Retinal pigment epithelial cell (primary cell): ENCODE measurements at regions not wholly inside any gene's neighbourhood (a gene's known extent, or its start where the extent isn't known, plus 50 kb on each side); places are given as distances from the start of the nearest gene placed in this dataset.

Experiments used
- DNase-seq: peaks from one replicate; pipeline ENCODE4 v3.0.0-alpha.2; 2010; ENCODE audit warnings: low read depth
- H3K4me3 ChIP-seq: 2 replicates; pipeline ENCODE4 v1.5.1; 2011; ENCODE audit warnings: mild to moderate bottlenecking, low read length, control low read depth, moderate library complexity
- TF ChIP-seq, protein P1 (sequence below): conservative IDR thresholded peaks from 2 replicates; pipeline ENCODE4 v1.5.1; 2011; ENCODE audit warnings: low read depth, low read length, control low read depth, inconsistent platforms

DNA sequence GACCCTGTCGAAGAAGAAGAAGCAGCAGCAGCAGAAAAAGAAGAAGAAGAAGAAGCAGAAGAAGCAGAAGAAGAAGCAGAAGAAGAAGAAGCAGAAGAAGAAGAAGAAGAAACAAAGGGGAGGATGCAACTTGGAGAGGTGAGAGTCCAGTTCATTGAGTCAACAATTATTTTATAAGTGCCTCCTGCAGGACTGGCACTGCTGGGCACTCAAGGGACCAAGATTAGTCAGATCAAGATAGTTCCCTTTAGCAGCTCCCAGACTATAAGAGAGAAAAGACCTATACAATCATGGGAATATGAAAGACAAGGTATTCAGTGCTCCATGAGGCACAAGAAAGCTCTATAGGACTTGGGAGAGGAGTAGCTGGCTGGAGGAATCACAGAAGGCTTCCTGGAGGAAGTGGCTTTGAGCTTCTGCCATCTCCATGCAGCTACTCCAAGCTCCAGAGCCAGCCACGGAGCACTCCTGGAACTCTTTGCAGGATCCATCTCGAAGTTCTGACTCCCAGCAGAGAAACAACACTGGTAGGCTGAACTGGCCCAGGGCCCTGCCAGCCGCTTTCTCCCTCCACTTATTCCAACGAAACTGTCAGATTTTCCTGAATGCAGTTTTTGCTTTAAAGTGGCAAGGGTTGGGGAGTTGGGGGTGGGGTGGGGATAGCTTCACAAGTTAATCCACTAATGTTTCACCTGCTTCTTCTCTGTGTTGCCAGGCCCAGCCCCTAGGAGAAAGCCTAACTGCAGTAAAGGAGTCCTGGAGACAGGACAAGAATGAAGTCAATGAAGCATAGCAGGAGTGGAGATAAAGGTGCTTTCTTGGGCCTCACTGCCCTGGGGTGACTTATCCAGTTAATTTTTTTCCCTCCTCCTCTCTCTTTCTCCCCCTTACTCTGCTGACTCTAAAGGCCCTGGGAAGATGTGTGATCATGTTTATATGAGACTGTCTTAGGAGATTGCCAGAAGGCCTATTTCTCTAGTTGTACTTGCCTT is 140.1 kb upstream of the PARP11 start:
- DNase-seq, result no peak
- TF ChIP-seq, protein P1, sequence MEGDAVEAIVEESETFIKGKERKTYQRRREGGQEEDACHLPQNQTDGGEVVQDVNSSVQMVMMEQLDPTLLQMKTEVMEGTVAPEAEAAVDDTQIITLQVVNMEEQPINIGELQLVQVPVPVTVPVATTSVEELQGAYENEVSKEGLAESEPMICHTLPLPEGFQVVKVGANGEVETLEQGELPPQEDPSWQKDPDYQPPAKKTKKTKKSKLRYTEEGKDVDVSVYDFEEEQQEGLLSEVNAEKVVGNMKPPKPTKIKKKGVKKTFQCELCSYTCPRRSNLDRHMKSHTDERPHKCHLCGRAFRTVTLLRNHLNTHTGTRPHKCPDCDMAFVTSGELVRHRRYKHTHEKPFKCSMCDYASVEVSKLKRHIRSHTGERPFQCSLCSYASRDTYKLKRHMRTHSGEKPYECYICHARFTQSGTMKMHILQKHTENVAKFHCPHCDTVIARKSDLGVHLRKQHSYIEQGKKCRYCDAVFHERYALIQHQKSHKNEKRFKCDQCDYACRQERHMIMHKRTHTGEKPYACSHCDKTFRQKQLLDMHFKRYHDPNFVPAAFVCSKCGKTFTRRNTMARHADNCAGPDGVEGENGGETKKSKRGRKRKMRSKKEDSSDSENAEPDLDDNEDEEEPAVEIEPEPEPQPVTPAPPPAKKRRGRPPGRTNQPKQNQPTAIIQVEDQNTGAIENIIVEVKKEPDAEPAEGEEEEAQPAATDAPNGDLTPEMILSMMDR, result no peak
- no peak overlapping the region for H3K4me3 ChIP-seq

DNA sequence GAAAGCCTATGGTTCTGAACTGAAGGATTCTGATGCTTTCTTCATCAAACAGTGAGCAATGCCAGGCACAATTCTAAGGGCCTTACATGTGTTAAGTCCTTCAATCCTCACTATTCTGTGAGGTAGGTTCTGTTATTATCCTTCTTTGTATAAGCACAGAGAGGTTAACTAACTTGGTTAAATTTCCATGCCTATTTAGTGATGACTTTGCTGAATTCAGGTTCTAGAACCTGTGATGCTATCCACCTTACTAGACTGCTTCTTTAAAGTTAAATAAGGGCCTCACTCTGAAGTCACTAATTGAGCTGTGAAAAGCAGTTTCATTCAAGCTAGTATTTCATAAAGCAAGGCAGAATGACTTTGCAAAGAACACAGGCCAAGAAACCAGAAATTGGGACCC is 138.9 kb upstream of the PARP11 start:
- TF ChIP-seq, protein P1, result no peak
- DNase-seq, result no peak
- no peak overlapping the region for H3K4me3 ChIP-seq

DNA sequence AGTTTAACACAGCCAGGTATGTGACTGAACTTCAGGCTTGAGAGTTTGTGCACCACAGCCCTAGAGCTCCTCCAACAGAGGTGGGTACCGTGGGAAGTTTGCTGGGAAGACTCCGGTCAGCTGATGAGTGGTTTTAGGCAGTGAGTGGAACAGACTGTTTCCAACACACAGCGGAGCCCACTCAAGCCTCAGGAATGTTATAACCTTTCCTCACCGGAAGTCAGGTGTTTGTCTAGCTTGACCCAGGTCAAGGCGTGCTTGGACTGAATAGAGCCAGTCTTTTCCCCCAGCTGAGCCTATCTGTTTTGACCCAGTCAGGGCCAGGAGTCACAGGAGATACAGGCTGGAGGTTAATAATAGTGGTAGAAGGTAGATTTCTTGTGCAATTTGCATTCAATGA is 138.4 kb upstream of the PARP11 start:
- peak; percentile 66 for DNase-seq
- no peak overlapping the region for H3K4me3 ChIP-seq

DNA sequence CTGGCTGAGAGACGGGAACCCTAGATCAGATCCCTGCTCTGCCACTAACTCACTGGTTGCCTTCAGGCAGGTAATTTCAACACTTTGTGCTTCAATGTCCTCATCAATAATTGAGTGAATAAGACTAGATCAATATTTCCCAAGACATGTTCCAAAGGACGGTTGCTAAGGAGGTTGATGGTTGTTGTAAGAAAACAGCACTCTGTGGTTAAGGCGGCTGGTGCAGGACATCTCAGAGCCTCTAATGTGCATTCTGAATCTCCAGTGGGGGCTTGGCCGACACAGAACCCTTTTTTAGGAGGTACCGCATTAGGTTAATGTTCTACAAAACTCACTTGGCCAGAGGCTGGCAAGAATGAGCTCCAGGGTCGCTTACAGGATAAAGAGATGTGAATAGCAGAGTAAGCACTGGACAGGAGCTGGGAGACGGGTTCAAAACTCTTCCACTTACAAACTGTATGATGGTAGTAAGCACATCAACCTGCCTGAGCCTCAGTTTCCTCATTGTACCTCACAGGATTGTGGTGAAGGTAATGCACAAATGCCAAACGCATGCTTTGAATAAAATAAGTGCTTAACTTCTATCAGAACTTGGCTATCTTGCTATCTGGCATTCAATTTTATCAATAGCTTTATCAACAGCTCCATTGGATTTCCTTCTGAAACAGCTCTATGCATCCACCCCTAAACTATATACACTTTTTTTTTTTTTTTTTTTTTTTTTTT is 136.9 kb upstream of the PARP11 start:
- TF ChIP-seq, protein P1, result no peak
- no peak for DNase-seq
- no peak overlapping the region for H3K4me3 ChIP-seq

More for the DNA sequence above, 138.4 kb upstream of the PARP11 start:
- TF ChIP-seq, protein P1, result no peak

DNA sequence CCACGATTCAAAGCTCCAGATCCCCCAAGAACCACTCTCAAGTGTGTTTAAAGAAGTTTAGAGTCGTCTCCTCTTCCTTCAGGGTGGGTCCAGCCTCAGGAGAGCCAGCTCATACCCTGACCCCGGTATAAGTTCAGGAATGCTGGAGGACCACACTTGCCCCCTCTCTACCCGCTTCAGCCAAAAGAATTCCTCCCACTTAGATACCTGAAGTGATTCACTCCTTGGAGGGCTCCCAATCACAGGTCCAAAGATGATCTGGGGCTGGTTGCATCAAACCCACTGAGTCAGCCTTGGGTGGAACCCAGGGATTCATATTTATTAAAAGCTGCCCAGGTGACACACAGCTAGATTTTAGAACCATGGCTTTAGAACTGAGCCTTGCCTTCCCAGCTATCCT is 133.5 kb upstream of the PARP11 start:
- TF ChIP-seq, protein P1, result no peak
- no peak for DNase-seq
- H3K4me3 ChIP-seq, result no peak overlapping the region

DNA sequence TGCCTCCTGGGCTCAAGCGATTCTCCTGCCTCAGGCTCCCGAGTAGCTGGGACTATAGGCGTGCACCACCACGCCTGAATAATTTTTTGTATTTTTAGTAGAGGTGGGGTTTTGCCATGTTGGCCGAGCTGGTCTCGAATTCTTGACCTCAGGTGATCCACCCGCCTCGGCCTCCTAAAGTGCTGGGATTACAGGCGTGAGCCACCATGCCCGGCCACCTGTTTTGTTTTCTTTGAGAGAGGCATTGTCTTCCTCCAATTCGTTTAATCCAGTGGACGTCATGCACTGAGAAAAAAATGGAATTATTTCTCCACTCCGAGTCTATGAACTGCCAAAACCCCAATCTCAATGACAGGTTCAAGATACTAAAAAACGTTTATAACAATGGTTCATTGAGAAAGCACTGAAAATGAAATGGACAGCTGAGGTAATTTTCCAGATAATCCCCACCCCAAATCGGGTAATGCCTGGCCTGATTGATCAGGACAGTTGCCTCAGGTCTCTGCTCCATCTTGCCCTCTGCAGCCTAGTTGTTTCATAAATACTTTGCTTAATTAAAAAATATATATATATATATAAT is 132.7 kb upstream of the PARP11 start:
- no peak for DNase-seq
- TF ChIP-seq, protein P1, result no peak
- H3K4me3 ChIP-seq, result no peak overlapping the region
